ENCODE measurements at regions not wholly inside any gene's neighbourhood (a gene's known extent, or its start where the extent isn't known, plus 50 kb on each side); places are given as distances from the start of the nearest gene placed in this dataset.

GRCh38 chr16:56047307-56048234 is 143.7 kb upstream of the GNAO1 start:
- Histone ChIP-seq H3K36me3 (ENCODE audit: control insufficient read depth, insufficient read depth, low read length) (no peaks in the 10 kb centered on the region), H3K27me3 (ENCODE audit: control insufficient read depth, insufficient read depth, low read length) (no peaks in the 10 kb centered on the region), H3K4me3 (ENCODE audit: low read depth in 2 of 2, low read length in 2 of 2) (no peak overlapping the region), H3K4me1 (ENCODE audit: control insufficient read depth, insufficient read depth, low read length) (no peaks in the 10 kb centered on the region), H3K9me3 (ENCODE audit: control insufficient read depth, insufficient read depth, low read depth, low read length) (no peaks in the 10 kb centered on the region), H3K27ac (ENCODE audit: low read length) (no peak overlapping the region)
- in situ Hi-C loops (cut with HindIII; ENCODE audit: low pct_unique_long_range_greater_than_20kb, low sequenced_read_pairs), result no loop called here
- ChIA-PET POLR2A (no interaction called here), CTCF (no interaction called here)
- intact Hi-C loops (cut with micrococcal nuclease; ENCODE audit: unreplicated experiment), result no loop called here
- no peak for DNase-seq (ENCODE audit: low read depth, low spot score)
- BruUV-seq (replicated peaks), result no TSS peak
- no peak for TF ChIP-seq POLR2AphosphoS5 (IDR thresholded peaks at IDR 0.05; ENCODE audit: low read depth, low read length)
- TF ChIP-seq SIN3A (IDR thresholded peaks at IDR 0.05; ENCODE audit: borderline replicate concordance, insufficient read depth, low read depth, low read length), result no peak
- no peak for TF ChIP-seq REST (IDR thresholded peaks at IDR 0.05; ENCODE audit: insufficient read depth in 1 of 2, low read depth in 2 of 2, low read length in 1 of 2)
- TF ChIP-seq CTCF (IDR thresholded peaks at IDR 0.05), result no peak
- no peak for TF ChIP-seq TCF7L2 (IDR thresholded peaks at IDR 0.05; ENCODE audit: low read depth, low read length)
- no peak for ATAC-seq

- BruUV-seq (replicated peaks), result no TSS peak
- in situ Hi-C loops (cut with HindIII; ENCODE audit: low pct_unique_long_range_greater_than_20kb, low sequenced_read_pairs), result no loop called here
- no peak overlapping the region for H3K27ac ChIP-seq (ENCODE audit: low read length)
- CTCF ChIA-PET, result no interaction called here
- no peaks in the 10 kb centered on the region for H3K9me3 ChIP-seq (ENCODE audit: control insufficient read depth, insufficient read depth, low read depth, low read length)
- no peaks in the 10 kb centered on the region for H3K36me3 ChIP-seq (ENCODE audit: control insufficient read depth, insufficient read depth, low read length)
- intact Hi-C loops (cut with micrococcal nuclease; ENCODE audit: unreplicated experiment), result loop anchor here (5.0 kb wide), 1 partner anchor 275 kb away; no protein-coding TSS in a partner anchor
- no peak overlapping the region for H3K4me3 ChIP-seq (ENCODE audit: low read depth in 2 of 2, low read length in 2 of 2)
- POLR2A ChIA-PET, result no interaction called here
- TF ChIP-seq CTCF (IDR thresholded peaks at IDR 0.05) (no peak), TCF7L2 (IDR thresholded peaks at IDR 0.05; ENCODE audit: low read depth, low read length) (no peak), REST (IDR thresholded peaks at IDR 0.05; ENCODE audit: insufficient read depth in 1 of 2, low read depth in 2 of 2, low read length in 1 of 2) (no peak), SIN3A (IDR thresholded peaks at IDR 0.05; ENCODE audit: borderline replicate concordance, insufficient read depth, low read depth, low read length) (no peak), POLR2AphosphoS5 (IDR thresholded peaks at IDR 0.05; ENCODE audit: low read depth, low read length) (no peak)
- no peaks in the 10 kb centered on the region for H3K4me1 ChIP-seq (ENCODE audit: control insufficient read depth, insufficient read depth, low read length)
- ATAC-seq (no peak), DNase-seq (ENCODE audit: low read depth, low spot score) (no peak)
- H3K27me3 ChIP-seq (ENCODE audit: control insufficient read depth, insufficient read depth, low read length), result no peaks in the 10 kb centered on the region
Measured at GRCh38 chr16:56042416-56042815, 148.9 kb upstream of the GNAO1 start.
